ENCODE measurements at regions not wholly inside any gene's neighbourhood (a gene's known extent, or its start where the extent isn't known, plus 50 kb on each side); places are given as distances from the start of the nearest gene placed in this dataset.
"Not testable (repeated sequence)": the region's sequence is repeated elsewhere in the genome, so short reads cannot be mapped to it uniquely, and the experiment has no call there.

DNA sequence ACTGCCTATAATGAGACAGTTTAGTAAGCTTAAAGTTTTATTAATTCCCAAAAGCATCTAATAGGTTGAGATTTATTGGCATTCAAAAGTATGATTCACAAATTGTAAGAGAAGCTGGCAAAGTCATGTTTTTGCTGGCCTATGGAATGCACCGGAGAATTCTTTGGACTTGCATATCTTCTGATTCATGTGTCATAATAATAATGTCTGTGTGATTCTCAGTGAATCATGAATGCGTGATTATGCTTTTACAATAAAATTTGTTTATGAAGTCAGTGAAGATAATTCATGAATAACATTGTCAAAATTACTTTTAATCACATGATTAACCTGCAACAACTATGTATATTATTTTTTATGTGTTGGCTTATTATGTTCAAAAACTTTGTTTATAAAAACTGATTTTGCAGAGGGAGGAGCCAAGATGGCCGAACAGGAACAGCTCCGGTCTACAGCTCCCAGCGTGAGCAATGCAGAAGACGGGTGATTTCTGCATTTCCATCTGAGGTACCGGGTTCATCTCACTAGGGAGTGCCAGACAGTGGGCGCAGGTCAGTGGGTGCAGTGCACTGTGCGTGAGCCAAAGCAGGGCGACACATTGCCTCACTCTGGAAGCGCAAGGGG is 389.2 kb downstream of the SRGAP2C start:
- DNase-seq: not testable (repeated sequence)

DNA sequence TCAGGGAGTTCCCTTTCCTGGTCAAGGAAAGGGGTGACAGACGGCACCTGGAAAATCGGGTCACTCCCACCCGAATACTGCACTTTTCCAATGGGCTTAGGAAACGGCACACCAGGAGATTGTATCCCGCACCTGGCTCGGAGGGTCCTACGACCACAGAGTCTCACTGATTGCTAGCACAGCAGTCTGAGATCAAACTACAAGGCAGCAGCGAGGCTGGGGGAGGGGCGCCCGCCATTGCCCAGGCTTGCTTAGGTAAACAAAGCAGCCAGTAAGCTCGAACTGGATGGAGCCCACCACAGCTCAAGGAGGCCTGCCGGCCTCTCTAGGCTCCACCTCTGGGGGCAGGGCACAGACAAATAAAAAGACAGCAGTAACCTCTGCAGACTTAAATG is 389.7 kb downstream of the SRGAP2C start:
- DNase-seq: not testable (repeated sequence)

GRCh38 chr1:121582898-121583297 is 398.1 kb downstream of the SRGAP2C start:
- DNase-seq: not testable (repeated sequence)

- DNase-seq: peak; percentile 3
Observed at GRCh38 chr1:121586369-121587229, 401.8 kb downstream of the SRGAP2C start.

DNA sequence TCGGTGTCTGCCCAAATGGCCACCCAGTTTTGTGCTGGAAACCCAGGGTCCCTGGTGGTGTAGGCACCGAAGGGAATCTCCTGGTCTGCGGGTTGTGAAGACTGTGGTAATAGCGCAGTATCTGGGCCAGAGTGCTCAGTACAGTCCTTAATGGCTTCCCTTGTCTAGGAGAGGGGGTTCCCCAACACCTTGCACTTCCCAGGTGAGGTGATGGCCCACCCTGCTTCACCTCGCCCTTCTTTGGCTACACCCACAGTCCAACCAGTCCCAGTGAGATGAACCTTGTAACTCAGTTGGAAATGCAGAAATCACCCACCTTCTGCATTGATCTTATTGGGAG is 402.4 kb downstream of the SRGAP2C start:
- no peak for DNase-seq

GRCh38 chr1:121587777-121588176 is 403.0 kb downstream of the SRGAP2C start:
- no peak for DNase-seq

DNA sequence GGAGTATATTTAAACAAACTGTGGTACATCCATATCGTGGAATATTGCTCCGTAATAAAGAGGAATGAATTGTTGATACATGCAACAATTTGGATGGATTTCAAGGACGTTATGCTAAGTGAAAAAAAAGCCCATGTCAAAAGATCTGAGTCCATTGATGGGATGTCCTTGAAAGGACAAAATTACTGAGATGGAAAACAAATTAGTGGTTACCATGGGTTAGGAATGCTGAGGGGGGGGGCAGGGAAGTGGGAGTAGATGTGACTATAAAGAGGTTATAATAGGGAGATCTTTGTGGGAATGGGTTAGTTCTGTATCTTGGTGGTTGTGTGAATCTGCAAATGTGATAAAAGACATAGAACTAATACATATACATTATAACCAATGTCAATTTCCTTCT is 409.3 kb downstream of the SRGAP2C start:
- DNase-seq: no peak

DNA sequence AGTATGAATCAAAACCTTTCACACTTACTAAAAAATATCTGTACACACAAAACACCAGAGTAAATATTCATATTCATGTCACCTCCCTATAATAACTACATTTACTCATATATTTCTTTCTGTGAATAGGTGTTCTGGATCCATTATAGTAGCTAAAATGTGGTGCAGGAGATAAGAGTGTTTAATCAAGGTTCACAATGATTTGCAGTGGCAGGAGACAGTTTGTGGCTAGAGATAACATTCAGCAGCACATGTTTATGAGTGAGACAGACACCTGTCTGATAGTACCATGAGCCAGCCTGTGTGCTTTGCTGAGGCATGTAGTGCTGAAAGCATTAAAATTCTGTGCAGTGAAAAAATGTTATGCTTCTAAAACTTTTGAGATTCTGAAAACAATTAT is 410.3 kb downstream of the SRGAP2C start:
- DNase-seq: no peak

DNA sequence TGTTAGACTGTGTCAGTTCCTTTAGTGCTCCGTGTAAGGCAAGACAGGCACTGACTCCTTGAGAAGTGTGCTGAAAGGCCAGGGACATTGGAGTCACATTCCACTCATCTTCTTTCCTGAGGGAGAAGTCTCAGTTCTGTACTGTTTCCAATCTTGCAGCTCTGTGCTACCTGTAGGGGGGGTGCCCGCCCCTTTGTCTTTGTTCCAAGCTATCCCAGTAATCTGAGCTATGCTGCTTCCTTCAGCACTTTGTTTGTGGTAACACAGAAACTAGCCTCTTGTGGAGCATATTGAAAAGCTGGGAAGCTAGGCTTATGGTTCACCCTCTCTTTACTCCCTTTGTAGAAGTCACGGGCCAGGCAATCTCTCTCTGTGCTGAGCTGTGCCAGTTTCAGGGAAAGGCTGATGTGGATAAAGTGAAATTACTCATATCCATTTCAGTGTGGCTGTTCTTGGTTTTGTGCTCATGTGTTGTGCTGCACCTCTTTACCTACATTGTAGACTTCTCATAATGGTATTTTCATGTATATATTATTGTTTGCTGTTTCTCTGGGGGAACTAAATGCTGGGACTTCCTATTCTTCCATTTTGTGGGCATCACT is 420.2 kb downstream of the SRGAP2C start:
- not testable (repeated sequence) for DNase-seq

DNA sequence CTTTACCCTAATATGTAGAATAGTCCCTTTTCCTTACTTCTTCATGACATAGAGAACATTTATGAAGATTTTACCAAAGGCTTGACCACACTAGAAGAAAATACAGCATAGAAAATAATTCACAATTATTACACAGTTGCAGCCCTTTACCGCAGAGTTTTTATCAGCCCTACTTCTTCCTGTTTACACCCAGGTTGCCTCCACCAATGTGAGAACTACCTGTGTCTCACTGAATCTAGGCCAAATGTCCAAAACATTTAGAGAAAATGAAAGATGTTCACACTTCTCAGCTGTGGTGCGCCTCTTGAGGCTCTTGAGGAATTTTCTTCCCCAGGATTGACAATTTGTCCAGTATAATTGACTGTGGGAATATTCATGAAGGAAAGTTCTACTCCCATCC is 422.7 kb downstream of the SRGAP2C start:
- DNase-seq: not testable (repeated sequence)

Data from CD4-positive, alpha-beta T cell treated with Interleukin-12 subunit alpha and Interleukin-12 subunit beta, for 1 hour (primary cell).